Tongue (tissue), 1 donor: ENCODE measurements at regions not wholly inside any gene's neighbourhood (a gene's known extent, or its start where the extent isn't known, plus 50 kb on each side); places are given as distances from the start of the nearest gene placed in this dataset.
A peak's percentile ranks its signal among the peaks of the same experiment; 100 is the strongest.

ENCODE experiments used
- DNase-seq: peaks from one replicate; pipeline ENCODE4 v3.0.0-alpha.2; 2015

DNA sequence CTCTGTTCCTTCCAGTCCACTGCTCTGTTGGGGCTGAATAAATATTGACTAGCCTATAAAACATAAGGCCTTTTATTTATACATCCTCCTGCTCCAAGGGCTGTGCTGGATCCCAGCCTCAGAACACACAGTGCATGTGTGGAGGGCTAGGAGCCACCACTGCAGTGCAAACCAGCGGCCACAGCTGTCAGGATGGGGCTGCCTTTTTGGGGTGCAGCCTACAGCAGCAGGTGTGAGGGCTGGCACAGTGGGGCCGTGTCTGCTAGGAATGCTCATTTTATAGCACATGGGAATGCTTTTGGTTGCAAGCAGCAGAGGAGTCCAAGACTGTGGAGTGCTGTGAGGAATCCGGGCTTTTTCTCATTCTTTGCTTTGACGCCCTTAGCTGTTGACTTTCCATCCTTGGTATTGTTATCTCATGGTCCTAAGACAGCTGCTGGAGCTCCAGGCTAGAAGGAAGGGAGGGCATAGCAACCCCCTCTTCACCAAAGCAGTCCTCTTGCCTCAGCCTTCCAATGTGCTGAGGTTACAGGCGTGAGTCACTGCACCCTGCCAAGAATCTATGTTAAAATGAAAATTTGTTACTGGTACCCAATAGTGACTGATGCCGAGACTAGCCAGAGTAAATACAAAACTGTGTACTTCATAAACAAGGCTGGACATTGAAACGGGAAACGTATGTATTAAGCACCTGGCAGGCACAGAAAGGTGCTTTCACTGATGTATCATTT, 334.3 kb upstream of the GATB start:
- peak; percentile 65 for DNase-seq

- no peak for DNase-seq
These were observed 330.6 kb upstream of the GATB start for GRCh38 chr4:152091405-152091804.

- DNase-seq = no peak
These were observed 329.7 kb upstream of the GATB start for GRCh38 chr4:152090543-152090942.

DNA sequence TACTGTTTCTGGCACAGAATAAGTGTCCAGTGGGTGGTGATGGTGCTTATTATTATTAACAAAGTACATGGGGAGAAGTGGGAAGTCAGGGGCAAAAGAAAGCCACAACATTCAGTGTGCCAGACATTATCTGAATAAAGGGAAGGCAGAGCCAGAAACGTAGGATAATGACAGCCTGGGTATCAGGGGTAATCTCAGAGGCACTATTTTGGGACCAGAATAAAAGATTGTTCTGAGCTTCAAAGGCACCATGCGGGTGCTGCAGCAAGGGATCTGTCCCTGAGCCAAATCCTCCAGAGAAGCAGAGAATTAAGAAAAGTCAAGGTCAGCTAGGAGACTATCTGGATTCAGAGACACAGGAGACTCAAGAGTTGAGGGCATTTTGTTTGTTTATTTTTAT, 328.8 kb upstream of the GATB start:
- DNase-seq = no peak

DNA sequence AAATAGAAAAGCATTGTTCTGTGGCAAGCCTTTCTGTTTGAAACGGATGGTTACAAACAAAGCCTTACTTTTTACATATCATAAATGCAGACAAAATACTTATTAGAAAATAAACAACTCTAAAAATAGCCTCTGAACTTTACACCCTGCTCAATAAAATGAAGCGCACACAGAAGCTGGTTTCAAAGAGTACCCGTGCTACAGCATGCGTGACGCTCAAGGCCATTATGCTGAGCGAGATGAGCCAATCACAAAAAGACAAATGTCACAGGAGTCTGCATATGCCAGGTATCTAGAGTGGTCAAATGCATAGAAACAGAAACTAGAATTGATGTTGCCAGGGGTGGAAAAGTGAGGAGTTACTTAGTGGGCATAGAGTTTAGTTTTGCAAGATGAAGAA, 326.5 kb upstream of the GATB start:
- DNase-seq = no peak

DNA sequence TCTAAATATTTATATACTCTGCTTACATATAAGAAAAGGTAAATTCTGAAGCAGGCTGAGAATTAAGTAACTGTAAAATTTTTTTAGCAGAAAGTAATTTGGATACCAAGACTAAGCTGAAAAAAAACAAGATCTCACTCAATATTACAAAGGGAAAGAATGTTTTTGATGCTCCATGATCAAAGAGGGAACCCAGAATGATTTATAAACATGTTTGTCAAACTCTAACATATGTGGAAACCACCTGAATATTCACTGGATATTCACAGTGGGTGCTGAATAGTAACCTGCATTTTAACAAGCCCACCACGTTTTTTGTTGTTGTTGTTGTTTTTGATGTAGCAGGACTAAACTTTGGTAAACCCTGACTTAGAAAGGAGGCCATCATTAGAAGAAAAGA, 324.9 kb upstream of the GATB start:
- DNase-seq = no peak

DNA sequence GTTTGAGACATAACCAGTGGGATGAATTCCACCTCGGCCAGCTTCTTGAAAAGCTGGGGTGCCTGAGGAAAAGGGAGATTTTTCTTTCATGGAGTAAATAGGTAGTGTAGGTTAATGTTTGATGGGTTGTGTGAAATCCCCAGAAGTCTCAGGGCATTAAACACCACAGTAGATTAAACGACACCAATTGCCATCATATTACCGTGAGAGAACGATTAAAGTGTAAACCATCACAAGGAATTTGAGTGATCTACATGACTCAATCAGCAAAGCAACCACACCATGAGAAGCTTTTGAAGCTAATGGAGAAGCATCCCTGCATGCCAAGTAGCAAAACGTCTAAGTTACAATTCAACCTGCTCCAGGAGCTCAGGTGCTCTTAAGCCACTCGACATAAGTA, 322.5 kb upstream of the GATB start:
- no peak for DNase-seq

DNA sequence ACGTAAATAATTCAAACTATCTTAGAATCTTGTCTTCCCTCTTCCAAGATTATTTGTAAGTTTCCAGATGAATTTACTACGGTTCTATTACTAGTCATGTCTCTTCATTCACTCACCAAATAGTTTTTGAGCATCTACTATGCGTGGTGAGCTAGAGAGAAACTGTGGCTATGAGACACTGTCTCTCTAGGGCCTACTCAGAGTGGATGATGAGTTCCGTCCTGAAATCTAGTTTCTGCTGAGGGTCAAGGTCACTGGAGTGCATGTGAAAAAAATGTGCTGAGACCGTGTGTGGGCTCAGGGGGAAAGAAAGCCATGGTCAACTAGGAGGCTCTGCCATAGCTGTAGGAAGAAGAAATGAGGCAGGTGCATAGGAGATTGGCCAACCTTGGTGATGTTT, 320.2 kb upstream of the GATB start:
- no peak for DNase-seq

DNA sequence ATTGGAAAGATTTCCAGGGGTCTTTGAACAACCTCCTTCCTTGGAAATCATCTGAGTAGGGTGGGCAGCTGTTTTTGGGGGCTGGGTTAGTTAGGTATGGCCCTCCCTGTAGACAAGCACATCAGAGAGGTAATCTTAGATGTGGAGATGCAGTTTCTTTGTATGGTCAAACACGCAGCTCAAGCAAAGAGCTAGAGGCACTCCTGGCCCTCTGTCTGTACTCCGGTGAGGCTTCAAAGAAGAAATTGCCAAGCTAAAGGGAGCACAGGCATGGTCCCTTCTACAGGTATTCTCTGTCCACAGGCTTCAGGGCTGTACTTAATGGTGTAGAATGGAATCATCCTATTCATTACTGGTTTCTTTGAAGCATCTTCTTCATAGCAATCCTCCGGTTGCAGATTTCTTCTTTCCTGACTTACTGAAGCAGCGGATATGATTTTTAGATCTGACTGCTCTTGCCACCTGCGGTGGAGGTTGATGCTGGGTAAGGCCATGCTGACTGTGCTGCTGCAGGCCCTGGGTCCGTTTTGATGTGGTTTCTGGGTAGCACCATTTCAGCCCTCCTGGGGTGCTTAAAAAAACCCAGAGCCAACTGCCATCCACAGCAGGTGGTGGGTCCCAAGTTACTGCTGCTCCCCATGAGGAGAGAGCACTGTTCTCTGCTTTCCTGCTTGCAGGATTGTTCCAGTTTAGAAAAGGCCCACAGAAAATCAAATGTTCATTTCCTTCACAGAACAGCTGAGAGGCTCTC, 318.9 kb upstream of the GATB start:
- DNase-seq = no peak

DNA sequence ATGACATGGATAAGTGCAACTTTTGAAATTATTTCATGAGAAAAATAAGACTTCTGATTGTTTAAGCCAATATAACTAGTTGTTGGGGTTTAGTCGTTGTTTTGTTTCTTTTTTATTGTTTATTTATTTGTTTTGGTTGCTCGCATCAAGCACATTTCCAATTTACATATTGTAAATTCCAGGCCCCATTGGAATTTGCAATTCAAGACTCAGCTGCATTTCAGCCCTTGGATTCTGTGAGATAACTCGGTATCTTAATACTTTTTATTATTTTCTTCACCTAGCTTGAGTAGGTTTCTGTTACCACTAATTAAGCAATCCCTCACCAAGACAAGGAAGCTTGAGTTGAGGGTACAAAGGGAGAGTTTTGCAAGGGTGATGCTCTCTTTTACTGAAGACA, 318.3 kb upstream of the GATB start:
- DNase-seq = no peak

DNA sequence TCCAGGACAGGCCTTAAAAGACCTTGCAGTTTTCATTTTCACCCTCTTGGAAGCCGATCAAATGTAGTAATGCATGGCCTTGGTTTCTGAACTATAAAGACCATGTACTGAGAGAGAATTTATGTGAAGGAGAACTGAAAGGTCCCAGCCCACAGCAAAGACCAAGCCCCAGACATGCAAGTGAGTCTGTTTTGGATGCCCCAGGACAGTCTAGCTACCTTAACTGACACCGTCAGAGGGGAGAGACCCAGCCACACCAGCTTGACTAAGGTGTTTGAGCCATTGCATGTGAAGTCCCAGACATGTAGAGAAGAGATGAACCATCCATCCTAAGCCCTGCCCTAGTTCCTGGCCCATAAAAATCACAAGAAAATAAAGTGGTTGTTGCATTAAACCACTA, 316.8 kb upstream of the GATB start:
- no peak for DNase-seq

DNA sequence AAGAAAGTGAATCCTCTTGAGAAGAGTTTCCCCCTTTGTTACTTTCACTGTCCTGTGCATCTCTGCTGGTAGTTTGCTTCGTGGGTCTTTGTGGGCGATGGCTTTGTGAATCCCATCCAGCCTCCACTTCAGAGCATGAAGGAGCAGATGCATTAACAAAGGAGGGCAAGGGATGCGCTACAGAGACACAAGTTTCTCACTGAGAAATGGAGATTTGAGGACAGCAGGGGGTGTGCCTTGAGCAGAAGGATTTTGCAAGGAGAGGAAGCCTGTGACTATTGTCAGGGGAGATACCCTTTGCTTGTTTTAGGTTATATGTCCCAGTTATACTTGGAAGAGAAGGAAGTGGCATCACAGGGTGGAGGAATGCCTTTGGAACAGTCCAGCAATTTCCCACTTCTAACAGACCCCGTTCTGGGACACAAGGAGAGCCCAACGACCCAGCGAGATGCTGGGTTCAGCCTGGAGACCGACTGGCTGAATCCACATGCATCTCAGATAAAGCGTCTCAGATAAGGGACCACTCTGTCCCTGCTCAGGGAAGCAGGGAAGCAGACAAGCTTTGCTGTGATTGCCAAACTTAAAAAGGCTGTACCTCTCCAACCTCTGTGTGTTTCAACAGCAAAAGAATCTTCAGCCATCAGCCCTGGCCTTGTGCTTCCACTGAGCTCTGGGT, 314.6 kb upstream of the GATB start:
- DNase-seq = no peak

DNA sequence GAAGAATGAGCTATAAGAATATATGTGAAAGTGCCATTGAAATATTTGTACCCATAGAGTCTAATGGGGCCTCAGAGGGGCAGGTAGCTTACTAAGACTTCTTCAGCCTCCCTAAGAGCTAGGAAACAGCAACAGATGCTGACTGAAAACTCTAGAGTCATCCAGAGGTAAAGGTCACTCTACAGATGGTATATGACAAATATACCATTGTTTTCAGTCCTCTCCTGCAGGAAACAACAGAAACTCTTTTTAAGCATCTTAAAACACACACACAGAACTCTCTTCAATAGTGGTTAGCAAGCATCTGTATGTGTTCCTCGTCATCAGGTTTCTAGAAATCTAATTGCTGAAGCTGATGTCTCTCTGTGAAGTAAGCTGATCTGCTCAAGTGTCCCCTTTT, 313.8 kb upstream of the GATB start:
- no peak for DNase-seq

- DNase-seq = no peak
These were observed 313.3 kb upstream of the GATB start for GRCh38 chr4:152074088-152074437.

- DNase-seq = peak; percentile 43
These were observed 312.7 kb upstream of the GATB start for GRCh38 chr4:152073351-152074087.

- DNase-seq = no peak
These were observed 312.1 kb upstream of the GATB start for GRCh38 chr4:152072906-152073305.

- DNase-seq = no peak
These were observed 311.2 kb upstream of the GATB start for GRCh38 chr4:152072001-152072485.

DNA sequence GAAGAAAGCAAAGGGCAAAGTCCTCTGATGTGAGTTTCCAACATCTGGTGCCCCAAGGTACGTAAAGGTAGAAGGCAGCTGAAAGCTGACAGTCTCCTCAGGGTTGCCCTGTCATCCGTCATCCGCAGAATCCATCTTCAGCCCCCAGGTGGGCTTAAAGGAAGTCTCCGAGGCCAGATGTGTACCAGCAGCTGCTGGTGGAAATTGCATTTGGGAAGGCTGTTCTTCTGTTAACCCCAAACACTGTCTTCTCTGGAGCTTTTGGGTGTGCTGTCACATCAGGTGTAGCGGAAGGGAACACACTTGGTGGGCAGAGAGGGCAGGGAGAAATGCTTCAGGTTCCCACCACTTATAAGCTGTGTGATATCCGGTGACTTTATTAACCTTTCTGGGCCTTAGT, 310.0 kb upstream of the GATB start:
- DNase-seq = no peak

DNA sequence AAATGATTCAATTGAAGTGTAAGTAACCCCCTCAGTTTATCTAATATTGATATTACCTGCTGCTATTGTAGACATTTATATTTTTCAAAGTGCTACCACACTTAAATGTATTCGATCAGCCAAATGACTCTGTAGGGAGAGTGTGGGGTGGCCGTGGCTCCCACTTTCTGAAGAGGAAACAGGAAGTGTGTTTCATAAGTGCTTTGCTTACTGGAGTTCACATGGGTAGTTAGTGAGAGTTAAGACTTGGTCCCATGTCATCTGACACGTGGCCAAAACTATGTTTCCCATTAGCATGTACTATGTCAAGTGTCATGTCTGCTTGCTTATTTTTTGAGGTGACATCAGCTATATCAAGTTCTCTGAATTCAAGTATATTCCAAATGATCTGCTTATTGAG, 308.1 kb upstream of the GATB start:
- no peak for DNase-seq

DNA sequence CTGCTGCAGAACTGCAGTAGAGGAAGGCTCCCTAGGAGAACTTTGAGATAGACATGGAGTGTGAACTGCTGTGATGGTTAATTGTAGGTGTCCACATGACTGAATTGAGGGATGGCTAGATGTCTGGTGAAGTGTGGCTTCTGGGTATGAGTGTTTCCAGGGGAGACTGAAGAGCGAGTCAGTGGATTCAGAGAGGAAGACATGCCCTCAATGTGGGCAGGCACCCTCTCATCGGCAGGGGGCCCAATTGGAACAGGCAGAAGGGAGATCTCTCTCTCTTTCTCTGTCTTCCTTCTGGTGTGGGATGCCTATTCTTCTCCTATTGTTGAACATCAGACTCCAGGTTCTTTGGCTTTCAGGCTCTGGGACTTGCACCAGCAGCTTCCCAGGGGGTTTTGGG, 304.7 kb upstream of the GATB start:
- DNase-seq = no peak

DNA sequence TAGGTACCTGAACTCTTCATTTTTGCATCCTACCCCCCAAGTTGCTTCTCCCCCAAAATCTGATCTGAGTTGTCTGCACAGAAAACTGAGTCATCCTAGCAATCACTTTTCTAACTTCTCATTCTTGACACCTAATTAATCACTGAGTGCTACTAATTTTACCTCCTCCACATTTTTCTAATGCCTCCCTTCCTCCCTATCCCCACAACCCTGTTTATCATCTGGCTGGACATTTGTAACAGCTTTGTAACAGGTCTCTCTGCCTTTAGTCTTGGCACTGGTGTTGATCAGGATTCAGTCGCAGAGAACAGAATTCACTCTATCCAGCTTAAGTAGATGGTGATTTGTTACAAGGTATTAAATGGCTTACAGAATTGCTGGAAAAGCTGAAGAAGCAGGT, 303.9 kb upstream of the GATB start:
- DNase-seq = no peak

DNA sequence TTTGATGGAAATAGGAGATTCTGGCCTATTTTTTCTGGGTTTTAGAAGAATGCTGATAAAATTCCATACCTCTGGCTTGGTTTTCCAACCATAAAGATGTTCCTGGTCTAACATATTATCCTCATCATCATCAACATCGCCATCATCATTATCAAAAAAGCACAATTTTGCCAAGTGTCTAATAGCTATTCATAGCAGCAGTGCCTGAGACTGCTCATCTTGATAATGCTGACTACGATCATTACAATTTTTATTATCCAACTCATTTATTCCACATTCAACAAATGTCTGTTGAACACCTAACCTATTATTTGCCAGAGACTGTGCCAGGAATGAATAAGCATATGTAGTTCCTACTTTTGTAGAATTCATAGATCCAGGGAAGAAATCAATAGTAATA, 303.5 kb upstream of the GATB start:
- DNase-seq = no peak
